GM18858 (cell line): ENCODE measurements at regions not wholly inside any gene's neighbourhood (a gene's known extent, or its start where the extent isn't known, plus 50 kb on each side); places are given as distances from the start of the nearest gene placed in this dataset.
"Not testable (repeated sequence)": the region's sequence is repeated elsewhere in the genome, so short reads cannot be mapped to it uniquely, and the experiment has no call there.

Experiments used
- ATAC-seq: cut with Tn5 transposase; IDR thresholded peaks from one replicate; pipeline ENCODE4 v1.9.1; 2021; ENCODE audit not compliant: unreplicated experiment

DNA sequence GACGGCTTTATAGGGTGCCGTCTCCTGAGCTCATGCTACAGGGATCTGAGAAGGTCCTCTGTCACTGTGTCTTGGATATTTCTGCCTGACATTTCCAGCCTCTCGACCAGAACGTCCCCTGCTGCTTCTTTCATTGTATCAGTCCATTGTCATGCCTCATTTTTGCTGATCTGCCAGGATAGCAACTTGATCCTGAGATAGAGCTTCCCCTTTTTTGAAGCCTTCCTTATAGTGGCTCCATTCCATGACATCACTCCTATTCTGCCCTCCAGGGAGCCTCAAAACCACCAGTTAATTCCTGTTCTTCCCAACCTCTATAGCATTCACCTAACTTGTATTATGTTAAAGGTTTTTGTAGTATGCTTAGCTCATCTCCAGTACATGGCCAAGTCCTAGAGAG, 431.8 kb upstream of the NOX3 start:
- ATAC-seq, result no peak

GRCh38 chr6:155883741-155884140, 428.1 kb upstream of the NOX3 start:
- ATAC-seq, result no peak

- ATAC-seq, result no peak
Measured at GRCh38 chr6:155883334-155883731, 427.7 kb upstream of the NOX3 start.

DNA sequence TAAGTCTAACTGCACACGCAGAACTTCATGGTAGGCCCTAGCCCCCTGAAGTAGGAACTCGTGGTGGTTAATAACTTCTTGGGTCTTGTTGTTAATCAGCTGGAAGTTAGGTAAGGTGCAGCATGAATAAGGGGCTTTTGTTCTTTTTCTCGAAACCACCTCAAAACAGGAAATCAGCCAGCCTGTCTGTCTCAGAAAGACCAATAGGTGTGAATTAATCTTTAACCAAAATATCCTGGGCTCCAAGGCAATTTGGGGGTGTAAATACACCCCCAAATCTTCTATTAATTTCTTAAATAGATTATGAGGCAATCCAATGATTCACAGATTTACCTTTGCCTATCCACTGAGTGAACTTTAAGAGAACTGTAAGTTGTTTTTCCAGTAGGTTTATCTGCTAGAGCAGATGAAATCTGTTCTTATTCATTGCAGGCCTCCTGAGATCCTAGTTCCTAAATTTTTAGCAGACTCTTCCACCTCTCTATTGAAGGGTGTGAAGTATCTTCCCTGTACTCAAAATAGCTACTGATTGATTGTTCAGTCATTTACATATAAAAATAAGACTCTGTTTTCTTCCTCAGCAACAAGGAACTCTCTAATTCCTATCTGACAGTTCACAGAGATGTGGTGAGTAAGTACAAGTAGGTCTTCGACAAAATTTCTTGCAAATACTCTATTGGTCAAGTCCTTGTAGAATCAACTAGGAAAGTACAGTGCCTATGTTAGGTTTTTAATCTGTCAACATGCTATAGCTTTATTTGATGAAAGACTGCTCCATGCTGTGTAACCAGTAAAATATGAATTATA, 427.1 kb upstream of the NOX3 start:
- ATAC-seq, result peak; percentile 87

- ATAC-seq, result peak; percentile 26
Measured at GRCh38 chr6:155881826-155882526, 426.3 kb upstream of the NOX3 start.

GRCh38 chr6:155880900-155881299, 425.3 kb upstream of the NOX3 start:
- ATAC-seq, result no peak

- ATAC-seq, result no peak
Measured at GRCh38 chr6:155872961-155873360, 417.3 kb upstream of the NOX3 start.

GRCh38 chr6:155867682-155868081, 412.0 kb upstream of the NOX3 start:
- no peak for ATAC-seq

GRCh38 chr6:155866676-155867390, 411.2 kb upstream of the NOX3 start:
- not testable (repeated sequence) for ATAC-seq

DNA sequence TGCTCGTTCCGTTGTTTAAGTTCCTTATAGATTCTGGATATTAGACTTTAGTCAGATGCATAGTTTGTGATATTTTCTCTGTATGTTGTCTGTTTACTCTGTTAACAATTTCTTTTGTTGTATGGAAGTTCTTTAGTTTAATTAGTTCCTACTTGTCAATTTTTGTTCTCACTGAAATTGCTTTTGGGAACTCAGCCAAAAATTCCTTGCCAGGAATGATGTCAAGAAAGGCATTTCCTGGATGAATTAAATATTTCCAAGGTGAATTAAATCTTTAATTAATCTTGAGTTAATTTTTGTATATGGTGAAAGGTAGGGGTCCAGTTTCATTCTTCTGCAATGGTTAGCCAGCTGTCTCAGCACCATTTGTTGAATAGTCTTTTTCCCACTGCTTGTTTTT, 406.2 kb upstream of the NOX3 start:
- no peak for ATAC-seq

- not testable (repeated sequence) for ATAC-seq
Measured at GRCh38 chr6:155858906-155859305, 403.3 kb upstream of the NOX3 start.

DNA sequence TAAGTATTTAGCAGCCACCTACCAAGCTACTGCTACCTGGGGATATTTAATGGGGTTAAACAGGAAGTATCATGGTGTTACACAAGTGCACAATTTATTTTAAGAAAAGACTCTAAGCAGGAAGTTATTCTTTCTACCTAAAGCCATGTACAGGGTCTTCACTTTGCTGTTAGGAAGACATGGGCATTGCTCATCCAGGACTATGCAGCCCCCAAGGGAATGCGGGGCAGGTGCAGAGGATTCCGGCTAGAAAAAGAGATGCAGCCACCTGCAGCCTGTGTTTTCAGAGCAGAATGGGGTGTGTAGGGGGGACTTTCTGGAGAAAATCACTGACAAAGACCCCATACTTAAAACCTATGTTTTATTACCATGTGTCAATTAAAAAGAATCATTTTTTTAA, 399.1 kb upstream of the NOX3 start:
- ATAC-seq, result no peak

GRCh38 chr6:155853011-155853410, 397.4 kb upstream of the NOX3 start:
- no peak for ATAC-seq

DNA sequence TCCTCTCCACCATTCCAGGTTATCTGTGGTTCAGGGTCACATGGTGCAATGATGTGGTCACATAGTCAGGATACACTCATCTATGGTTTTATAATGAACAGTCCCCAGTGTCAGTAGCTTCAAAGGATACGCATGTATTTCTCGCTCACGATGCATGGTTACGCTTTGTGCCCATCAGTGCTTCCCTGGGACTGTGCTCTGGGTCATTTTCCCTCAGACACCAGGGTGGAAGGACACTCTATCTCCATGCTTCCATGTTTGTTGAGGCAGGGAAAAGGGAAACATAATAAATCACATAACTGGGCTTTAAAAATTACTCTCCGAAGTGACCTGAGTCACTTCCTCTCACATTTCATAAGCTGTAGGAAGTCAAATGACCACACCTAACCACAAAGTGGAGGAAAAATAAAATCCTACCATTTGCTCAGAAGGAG, 394.8 kb upstream of the NOX3 start:
- ATAC-seq, result no peak

DNA sequence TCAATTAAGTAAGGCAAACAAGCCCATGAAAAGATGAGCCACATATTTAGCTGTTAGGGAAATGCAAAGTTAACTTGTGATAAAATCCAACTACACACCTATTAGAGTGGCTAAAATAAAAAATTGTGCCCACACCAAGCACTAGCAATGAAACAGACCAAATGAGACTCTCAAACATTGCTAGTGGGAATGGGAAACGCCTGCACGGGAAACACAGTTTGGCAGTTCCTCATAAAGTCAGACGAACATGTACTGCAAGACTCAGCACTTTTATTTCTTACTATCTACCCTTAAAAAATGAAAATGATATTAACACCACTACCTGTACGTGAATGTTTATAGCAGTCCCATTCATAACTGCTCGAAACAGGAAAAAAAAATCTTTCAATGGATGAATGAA, 392.1 kb upstream of the NOX3 start:
- no peak for ATAC-seq

- no peak for ATAC-seq
Measured at GRCh38 chr6:155837474-155837873, 381.8 kb upstream of the NOX3 start.

- no peak for ATAC-seq
Measured at GRCh38 chr6:155832596-155832995, 377.0 kb upstream of the NOX3 start.

GRCh38 chr6:155830531-155830930, 374.9 kb upstream of the NOX3 start:
- ATAC-seq, result no peak

DNA sequence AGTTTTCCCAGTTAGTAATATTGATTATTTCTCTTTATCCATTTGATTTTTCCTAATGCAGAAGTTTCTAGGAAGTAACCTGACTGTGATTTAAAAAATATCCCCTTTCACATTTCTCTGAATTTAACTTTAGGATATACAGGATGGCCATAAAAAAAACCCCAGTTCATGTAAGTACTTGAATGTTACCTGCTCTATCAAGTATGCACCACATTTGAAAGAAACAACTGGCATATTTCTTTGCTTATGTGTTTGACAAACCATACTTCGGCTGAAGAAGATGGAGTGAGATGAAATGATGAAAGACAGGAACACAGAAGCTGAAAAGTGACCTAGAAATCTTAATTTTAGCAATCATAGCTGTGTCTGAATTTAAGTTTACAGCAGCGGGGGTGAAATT, 374.0 kb upstream of the NOX3 start:
- ATAC-seq, result no peak

DNA sequence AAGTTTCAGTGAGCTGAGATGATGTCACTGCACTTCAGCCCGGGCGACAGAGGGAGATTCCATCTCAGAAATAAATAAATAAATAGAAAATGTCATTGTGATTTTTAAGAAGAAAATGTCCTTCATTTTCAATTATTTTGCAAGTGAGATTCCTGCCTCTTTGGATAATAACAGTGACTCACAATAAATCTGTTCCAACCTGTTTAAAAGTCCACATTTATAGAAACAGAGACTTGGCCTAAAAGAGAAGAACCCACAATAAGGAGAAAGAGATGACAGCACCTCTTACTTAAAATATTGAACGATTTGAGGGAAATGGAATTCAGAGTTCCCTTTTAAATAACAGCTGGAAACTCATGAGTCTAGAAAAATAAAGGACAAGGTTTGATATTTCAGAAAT, 373.4 kb upstream of the NOX3 start:
- ATAC-seq, result no peak

- ATAC-seq, result no peak
Measured at GRCh38 chr6:155818698-155819097, 363.1 kb upstream of the NOX3 start.

- ATAC-seq, result no peak
Measured at GRCh38 chr6:155813548-155813947, 357.9 kb upstream of the NOX3 start.
